Natural killer cell (primary cell): ENCODE measurements at regions not wholly inside any gene's neighbourhood (a gene's known extent, or its start where the extent isn't known, plus 50 kb on each side); places are given as distances from the start of the nearest gene placed in this dataset.

ENCODE experiments used
- ATAC-seq, 3 donors: fragments of 150-1000 bp in 2 of 3; fragments of 200-7000 bp in 1 of 3; cut with Tn5 transposase; 1 replicate in 1 of 3; 2 replicates in 2 of 3; pipeline ENCODE4 v1.10.0; 2021; ENCODE audit warnings: mild to moderate bottlenecking in 2 of 3, moderate library complexity in 2 of 3
- DNase-seq, 2 donors: peaks; one replicate each; pipeline versions ENCODE4 v3.0.0 to v3.0.0-alpha.2; 2013 to 2021; ENCODE audit warnings: mixed read lengths in 1 of 2
- H3K27ac ChIP-seq: one replicate; pipeline ENCODE4 v1.5.1; 2013; ENCODE audit warnings: mild to moderate bottlenecking, low read length
- H3K27me3 ChIP-seq: one replicate; pipeline ENCODE4 v1.6.1; 2013; ENCODE audit warnings: low read length; ENCODE audit not compliant: control insufficient read depth, insufficient read depth
- H3K36me3 ChIP-seq: one replicate; pipeline ENCODE4 v1.6.1; 2013; ENCODE audit warnings: low read length; ENCODE audit not compliant: control insufficient read depth, insufficient read depth
- H3K4me1 ChIP-seq: one replicate; pipeline ENCODE4 v1.6.1; 2013; ENCODE audit warnings: low read length; ENCODE audit not compliant: control insufficient read depth, insufficient read depth
- H3K4me3 ChIP-seq: one replicate; pipeline ENCODE4 v1.5.1; 2013; ENCODE audit warnings: low read length
- H3K9me3 ChIP-seq: one replicate; pipeline ENCODE4 v1.6.1; 2013; ENCODE audit warnings: low read length; ENCODE audit not compliant: control insufficient read depth, insufficient read depth
- H3K27ac Mint-ChIP-seq, 2 donors: one replicate each; pipeline ENCODE4 v1.8.0; 2022; ENCODE audit warnings: mild to moderate bottlenecking in 2 of 2, mixed read lengths in 2 of 2, moderate library complexity in 1 of 2
- H3K27me3 Mint-ChIP-seq, 2 donors: one replicate each; pipeline ENCODE4 v1.8.0; 2022; ENCODE audit warnings: low read depth in 2 of 2, mixed read lengths in 2 of 2
- H3K36me3 Mint-ChIP-seq: one replicate; pipeline ENCODE4 v1.8.0; 2022; ENCODE audit warnings: mixed read lengths
- H3K4me1 Mint-ChIP-seq, 2 donors: one replicate each; pipeline ENCODE4 v1.8.0; 2022; ENCODE audit warnings: mixed read lengths in 2 of 2
- H3K4me3 Mint-ChIP-seq: one replicate; pipeline ENCODE4 v1.8.0; 2022; ENCODE audit warnings: mild to moderate bottlenecking, moderate library complexity, mixed read lengths
- H3K9me3 Mint-ChIP-seq, 2 donors: one replicate each; pipeline ENCODE4 v1.8.0; 2022; ENCODE audit warnings: mixed read lengths in 2 of 2
- CTCF ChIP-seq: fragments of 200-600 bp; IDR thresholded peaks from one replicate; pipeline ENCODE4 v1.8.0; 2022; ENCODE audit warnings: antibody characterized with exemption
- WGBS: methylation state at CpG from one replicate; pipeline ENCODE4 v1.1.7; 2013; ENCODE audit warnings: missing lambda C conversion rate; ENCODE audit not compliant: insufficient coverage; 5-methylcytosine and 5-hydroxymethylcytosine counted together
- intact Hi-C: fragments of 100-400 bp; cut with micrococcal nuclease; formaldehyde crosslinking; loops from one replicate; pipeline ENCODE4 v1.14.2; 2022

GRCh38 chr3:81244231-81244630 is 517.2 kb downstream of the GBE1 start:
- DNase-seq (no peak), ATAC-seq (no peak)
- Mint-ChIP-seq H3K4me3 (no peak overlapping the region), H3K27me3 (no peaks in the 10 kb centered on the region), H3K36me3 (no peaks in the 10 kb centered on the region), H3K4me1 (no peaks in the 10 kb centered on the region), H3K9me3 (peaks cover 5 to 6% of the 10 kb centered on the region in 2 donors), H3K27ac (no peak overlapping the region)
- WGBS: 92% methylated on average over 3 of the region's 3 CpGs
- H3K4me3 ChIP-seq: no peak overlapping the region
- intact Hi-C loops: no loop called here
- H3K36me3 ChIP-seq: no peaks in the 10 kb centered on the region
- no peak overlapping the region for H3K27ac ChIP-seq
- H3K27me3 ChIP-seq: no peaks in the 10 kb centered on the region
- TF ChIP-seq CTCF: no peak
- H3K9me3 ChIP-seq: no peaks in the 10 kb centered on the region
- no peaks in the 10 kb centered on the region for H3K4me1 ChIP-seq

DNA sequence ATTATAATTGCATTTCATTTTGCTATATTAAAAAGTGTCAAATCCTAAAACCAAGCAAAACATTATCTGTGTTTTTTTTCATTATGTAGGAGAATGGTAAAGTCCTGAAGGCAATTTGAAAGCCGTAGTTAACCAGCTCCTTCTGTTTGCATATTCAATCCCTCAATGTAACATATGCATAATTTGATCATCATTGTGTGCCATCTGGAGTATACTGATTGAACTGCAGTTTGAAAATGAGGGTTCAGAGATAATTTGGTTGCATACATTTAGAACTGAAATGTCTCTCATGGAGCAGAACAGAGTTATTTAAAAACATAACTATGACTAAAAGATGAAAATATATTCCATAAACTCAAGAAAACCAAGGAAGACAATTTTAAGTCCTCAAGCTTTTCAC is 518.6 kb downstream of the GBE1 start:
- Histone ChIP-seq H3K9me3 (no peaks in the 10 kb centered on the region), H3K4me3 (no peak overlapping the region), H3K27ac (no peak overlapping the region), H3K4me1 (no peaks in the 10 kb centered on the region), H3K36me3 (no peaks in the 10 kb centered on the region), H3K27me3 (no peaks in the 10 kb centered on the region)
- H3K4me1 Mint-ChIP-seq: no peaks in the 10 kb centered on the region
- WGBS: no CpG with 5 or more reads among the region's 1 CpG
- no peak for TF ChIP-seq CTCF
- ATAC-seq (no peak), DNase-seq (no peak)
- H3K27me3 Mint-ChIP-seq: no peaks in the 10 kb centered on the region
- peaks cover 2% of the 10 kb centered on the region in 2 donors for H3K9me3 Mint-ChIP-seq
- intact Hi-C loops: no loop called here
- H3K4me3 Mint-ChIP-seq: no peak overlapping the region
- no peak overlapping the region for H3K27ac Mint-ChIP-seq
- H3K36me3 Mint-ChIP-seq: no peaks in the 10 kb centered on the region

GRCh38 chr3:81237181-81237580 is 524.3 kb downstream of the GBE1 start:
- Histone ChIP-seq H3K27ac (no peak overlapping the region), H3K9me3 (no peaks in the 10 kb centered on the region), H3K4me1 (no peaks in the 10 kb centered on the region), H3K36me3 (no peaks in the 10 kb centered on the region), H3K4me3 (no peak overlapping the region), H3K27me3 (no peaks in the 10 kb centered on the region)
- H3K4me1 Mint-ChIP-seq: no peaks in the 10 kb centered on the region
- intact Hi-C loops: no loop called here
- no peaks in the 10 kb centered on the region for H3K36me3 Mint-ChIP-seq
- no peak overlapping the region for H3K4me3 Mint-ChIP-seq
- TF ChIP-seq CTCF: no peak
- H3K27me3 Mint-ChIP-seq: no peaks in the 10 kb centered on the region
- H3K27ac Mint-ChIP-seq: no peak overlapping the region
- no peak for ATAC-seq
- DNase-seq: no peak
- WGBS: no CpG with 5 or more reads among the region's 1 CpG
- peaks cover 3 to 11% of the 10 kb centered on the region in 2 donors for H3K9me3 Mint-ChIP-seq

DNA sequence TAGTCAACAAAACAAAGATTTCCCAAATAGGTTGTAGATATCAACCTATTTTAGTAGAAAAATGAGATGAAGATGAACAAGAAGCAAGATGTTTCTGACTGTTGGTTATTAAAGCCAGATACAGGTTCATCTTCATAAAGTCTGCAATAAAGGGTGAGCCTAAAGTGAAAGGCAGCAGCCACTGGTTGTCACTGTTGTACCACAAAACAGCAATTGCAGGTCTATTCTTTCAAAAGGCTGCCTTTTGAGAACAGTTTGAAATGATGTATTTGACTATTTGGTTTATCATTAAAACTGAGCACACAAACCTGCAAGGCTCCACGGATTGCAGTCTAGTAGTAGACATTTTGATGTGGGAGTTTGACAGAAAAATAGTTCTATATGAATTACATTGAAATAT is 543.4 kb downstream of the GBE1 start:
- no peaks in the 10 kb centered on the region for H3K27me3 Mint-ChIP-seq
- H3K4me1 ChIP-seq: no peaks in the 10 kb centered on the region
- no peaks in the 10 kb centered on the region for H3K36me3 Mint-ChIP-seq
- no peak overlapping the region for H3K27ac ChIP-seq
- no peak overlapping the region for H3K4me3 Mint-ChIP-seq
- ATAC-seq (no peak), DNase-seq (no peak)
- no peaks in the 10 kb centered on the region for H3K36me3 ChIP-seq
- no CpG with 5 or more reads among the region's 1 CpG for WGBS
- no peaks in the 10 kb centered on the region for H3K4me1 Mint-ChIP-seq
- H3K27ac Mint-ChIP-seq: no peak overlapping the region
- H3K4me3 ChIP-seq: no peak overlapping the region
- intact Hi-C loops: no loop called here
- H3K27me3 ChIP-seq: no peaks in the 10 kb centered on the region
- no peak for TF ChIP-seq CTCF
- no peaks in the 10 kb centered on the region for H3K9me3 ChIP-seq
- H3K9me3 Mint-ChIP-seq: peaks cover 3 to 4% of the 10 kb centered on the region in 2 donors
